IgD-negative memory B cell (primary cell): ENCODE measurements at regions not wholly inside any gene's neighbourhood (a gene's known extent, or its start where the extent isn't known, plus 50 kb on each side); places are given as distances from the start of the nearest gene placed in this dataset.

Experiments used
- H3K27ac Mint-ChIP-seq, 3 donors: one replicate each; pipeline ENCODE4 v1.8.0; 2020 to 2022; ENCODE audit warnings: mild to moderate bottlenecking in 3 of 3, mixed read lengths in 3 of 3, moderate library complexity in 1 of 3
- H3K27me3 Mint-ChIP-seq: one replicate; pipeline ENCODE4 v1.8.0; 2021; ENCODE audit warnings: mixed read lengths
- H3K36me3 Mint-ChIP-seq: one replicate; pipeline ENCODE4 v1.8.0; 2020; ENCODE audit warnings: mild to moderate bottlenecking, mixed read lengths
- H3K4me1 Mint-ChIP-seq, 3 donors: one replicate each; pipeline ENCODE4 v1.8.0; 2020 to 2022; ENCODE audit warnings: mixed read lengths in 3 of 3, mild to moderate bottlenecking in 1 of 3
- H3K4me3 Mint-ChIP-seq, 4 donors: one replicate each; pipeline ENCODE4 v1.8.0; 2020 to 2022; ENCODE audit warnings: mild to moderate bottlenecking in 4 of 4, mixed read lengths in 4 of 4, moderate library complexity in 3 of 4
- H3K9me3 Mint-ChIP-seq, 3 donors: one replicate each; pipeline ENCODE4 v1.8.0; 2020 to 2021; ENCODE audit warnings: mixed read lengths in 3 of 3, mild to moderate bottlenecking in 1 of 3

- Mint-ChIP-seq H3K36me3 (no peaks in the 10 kb centered on the region), H3K9me3 (no peaks in the 10 kb centered on the region), H3K27me3 (no peaks in the 10 kb centered on the region), H3K27ac (no peak overlapping the region), H3K4me3 (no peak overlapping the region), H3K4me1 (no peaks in the 10 kb centered on the region)
These were observed 548.6 kb upstream of the BTBD3 start for GRCh38 chr20:11368965-11369711.

GRCh38 chr20:11371831-11372230 is 545.9 kb upstream of the BTBD3 start:
- Mint-ChIP-seq H3K4me3 (no peak overlapping the region), H3K27ac (no peak overlapping the region), H3K9me3 (no peaks in the 10 kb centered on the region), H3K36me3 (no peaks in the 10 kb centered on the region), H3K27me3 (no peaks in the 10 kb centered on the region), H3K4me1 (no peaks in the 10 kb centered on the region)

- Mint-ChIP-seq H3K27ac (no peak overlapping the region), H3K9me3 (no peaks in the 10 kb centered on the region), H3K4me3 (no peak overlapping the region), H3K4me1 (no peaks in the 10 kb centered on the region), H3K27me3 (no peaks in the 10 kb centered on the region), H3K36me3 (no peaks in the 10 kb centered on the region)
These were observed 544.6 kb upstream of the BTBD3 start for GRCh38 chr20:11372876-11373790.

- Mint-ChIP-seq H3K27me3 (no peaks in the 10 kb centered on the region), H3K9me3 (no peaks in the 10 kb centered on the region), H3K4me3 (no peak overlapping the region), H3K36me3 (no peaks in the 10 kb centered on the region), H3K27ac (no peak overlapping the region), H3K4me1 (no peaks in the 10 kb centered on the region)
These were observed 542.4 kb upstream of the BTBD3 start for GRCh38 chr20:11375335-11375734.

GRCh38 chr20:11375966-11376365 is 541.7 kb upstream of the BTBD3 start:
- Mint-ChIP-seq H3K9me3 (no peaks in the 10 kb centered on the region), H3K36me3 (no peaks in the 10 kb centered on the region), H3K27ac (no peak overlapping the region), H3K4me1 (no peaks in the 10 kb centered on the region), H3K27me3 (no peaks in the 10 kb centered on the region), H3K4me3 (no peak overlapping the region)

- Mint-ChIP-seq H3K4me1 (no peaks in the 10 kb centered on the region), H3K27me3 (no peaks in the 10 kb centered on the region), H3K4me3 (no peak overlapping the region), H3K27ac (no peak overlapping the region), H3K36me3 (no peaks in the 10 kb centered on the region), H3K9me3 (no peaks in the 10 kb centered on the region)
These were observed 541.3 kb upstream of the BTBD3 start for GRCh38 chr20:11376420-11376819.

GRCh38 chr20:11376998-11377397 is 540.7 kb upstream of the BTBD3 start:
- no peaks in the 10 kb centered on the region for H3K36me3 Mint-ChIP-seq
- no peak overlapping the region for H3K27ac Mint-ChIP-seq
- H3K9me3 Mint-ChIP-seq: peaks cover 0 to 5% (median 0%) of the 10 kb centered on the region in 3 donors
- no peak overlapping the region for H3K4me3 Mint-ChIP-seq
- no peaks in the 10 kb centered on the region for H3K4me1 Mint-ChIP-seq
- no peaks in the 10 kb centered on the region for H3K27me3 Mint-ChIP-seq

- Mint-ChIP-seq H3K27me3 (no peaks in the 10 kb centered on the region), H3K27ac (no peak overlapping the region), H3K36me3 (no peaks in the 10 kb centered on the region)
These were observed 539.9 kb upstream of the BTBD3 start for GRCh38 chr20:11377761-11378160.

GRCh38 chr20:11378252-11378651 is 539.4 kb upstream of the BTBD3 start:
- H3K36me3 Mint-ChIP-seq: no peaks in the 10 kb centered on the region
- H3K9me3 Mint-ChIP-seq: peaks cover 0 to 11% (median 0%) of the 10 kb centered on the region in 3 donors
- H3K27me3 Mint-ChIP-seq: no peaks in the 10 kb centered on the region
- H3K27ac Mint-ChIP-seq: no peak overlapping the region
- no peak overlapping the region for H3K4me3 Mint-ChIP-seq
- no peaks in the 10 kb centered on the region for H3K4me1 Mint-ChIP-seq

More at GRCh38 chr20:11377761-11378160, 539.9 kb upstream of the BTBD3 start:
- no peaks in the 10 kb centered on the region for H3K4me1 Mint-ChIP-seq
- H3K4me3 Mint-ChIP-seq: no peak overlapping the region
- H3K9me3 Mint-ChIP-seq: peaks cover 0 to 11% (median 0%) of the 10 kb centered on the region in 3 donors

- Mint-ChIP-seq H3K4me1 (no peaks in the 10 kb centered on the region), H3K9me3 (peaks cover 0 to 17% (median 2%) of the 10 kb centered on the region in 3 donors), H3K27me3 (no peaks in the 10 kb centered on the region), H3K27ac (no peak overlapping the region), H3K36me3 (no peaks in the 10 kb centered on the region), H3K4me3 (no peak overlapping the region)
These were observed 538.3 kb upstream of the BTBD3 start for GRCh38 chr20:11379257-11380011.

GRCh38 chr20:11380283-11380682 is 537.4 kb upstream of the BTBD3 start:
- Mint-ChIP-seq H3K9me3 (peaks cover 0 to 17% (median 2%) of the 10 kb centered on the region in 3 donors), H3K27ac (no peak overlapping the region), H3K4me1 (no peaks in the 10 kb centered on the region), H3K4me3 (no peak overlapping the region), H3K36me3 (no peaks in the 10 kb centered on the region), H3K27me3 (no peaks in the 10 kb centered on the region)

GRCh38 chr20:11387189-11387754 is 530.4 kb upstream of the BTBD3 start:
- H3K27ac Mint-ChIP-seq: no peak overlapping the region
- no peak overlapping the region for H3K4me3 Mint-ChIP-seq
- peaks cover 0 to 16% (median 2%) of the 10 kb centered on the region in 3 donors for H3K9me3 Mint-ChIP-seq
- no peaks in the 10 kb centered on the region for H3K4me1 Mint-ChIP-seq
- H3K27me3 Mint-ChIP-seq: no peaks in the 10 kb centered on the region
- H3K36me3 Mint-ChIP-seq: no peaks in the 10 kb centered on the region

GRCh38 chr20:11389186-11389585 is 528.5 kb upstream of the BTBD3 start:
- no peaks in the 10 kb centered on the region for H3K4me1 Mint-ChIP-seq
- H3K27me3 Mint-ChIP-seq: no peaks in the 10 kb centered on the region
- H3K9me3 Mint-ChIP-seq: peaks cover 0 to 12% (median 0%) of the 10 kb centered on the region in 3 donors
- no peak overlapping the region for H3K27ac Mint-ChIP-seq
- H3K4me3 Mint-ChIP-seq: no peak overlapping the region
- no peaks in the 10 kb centered on the region for H3K36me3 Mint-ChIP-seq

GRCh38 chr20:11391591-11391990 is 526.1 kb upstream of the BTBD3 start:
- H3K4me3 Mint-ChIP-seq: no peak overlapping the region
- H3K9me3 Mint-ChIP-seq: peaks cover 0 to 21% (median 4%) of the 10 kb centered on the region in 3 donors
- no peaks in the 10 kb centered on the region for H3K36me3 Mint-ChIP-seq
- H3K27me3 Mint-ChIP-seq: no peaks in the 10 kb centered on the region
- H3K27ac Mint-ChIP-seq: no peak overlapping the region
- no peaks in the 10 kb centered on the region for H3K4me1 Mint-ChIP-seq
